MG63 (cell line): ENCODE measurements at regions not wholly inside any gene's neighbourhood (a gene's known extent, or its start where the extent isn't known, plus 50 kb on each side); places are given as distances from the start of the nearest gene placed in this dataset.
"Not testable (repeated sequence)": the region's sequence is repeated elsewhere in the genome, so short reads cannot be mapped to it uniquely, and the experiment has no call there.

Source experiments
- DNase-seq: peaks from one replicate; pipeline ENCODE4 v3.0.0-alpha.2; 2020
- H3K27me3 ChIP-seq: fragments of 250-450 bp; sonication (Bioruptor Pico); 2 replicates; pipeline ENCODE4 v1.5.1; 2020; ENCODE audit warnings: mild to moderate bottlenecking, moderate library complexity
- H3K36me3 ChIP-seq: fragments of 250-450 bp; sonication (Bioruptor Pico); 2 replicates; pipeline ENCODE4 v1.5.1; 2020; ENCODE audit warnings: mild to moderate bottlenecking, moderate library complexity
- H3K4me3 ChIP-seq: fragments of 250-450 bp; sonication (Bioruptor Pico); 2 replicates; pipeline ENCODE4 v1.5.1; 2020; ENCODE audit warnings: mild to moderate bottlenecking, moderate library complexity
- H3K9me3 ChIP-seq: fragments of 250-450 bp; sonication (Bioruptor Pico); 2 replicates; pipeline ENCODE4 v1.5.1; 2020; ENCODE audit warnings: mild to moderate bottlenecking, moderate library complexity

- no peak for DNase-seq
- Histone ChIP-seq H3K27me3 (no peaks in the 10 kb centered on the region; the same call in 1 of the 2 replicates), H3K4me3 (no peak overlapping the region), H3K36me3 (no peaks in the 10 kb centered on the region), H3K9me3 (no peaks in the 10 kb centered on the region)
Observed at GRCh38 chr13:99792079-99792921, 179.3 kb downstream of the ZIC5 start.

- Histone ChIP-seq H3K9me3 (peaks cover 6% of the 10 kb centered on the region; the same call in 1 of the 2 replicates), H3K4me3 (no peak overlapping the region), H3K36me3 (no peaks in the 10 kb centered on the region), H3K27me3 (no peaks in the 10 kb centered on the region)
- no peak for DNase-seq
Observed at GRCh38 chr13:99782669-99783068, 188.9 kb downstream of the ZIC5 start.

- no peak overlapping the region for H3K4me3 ChIP-seq
- peaks cover 6% of the 10 kb centered on the region; the same call in 1 of the 2 replicates for H3K9me3 ChIP-seq
- no peaks in the 10 kb centered on the region for H3K36me3 ChIP-seq
- no peak for DNase-seq
- H3K27me3 ChIP-seq: no peaks in the 10 kb centered on the region
Observed at GRCh38 chr13:99778500-99778899, 193.1 kb downstream of the ZIC5 start.

- DNase-seq: no peak
- H3K27me3 ChIP-seq: no peaks in the 10 kb centered on the region
- H3K36me3 ChIP-seq: no peaks in the 10 kb centered on the region
Observed at GRCh38 chr13:99777873-99778272, 193.7 kb downstream of the ZIC5 start.

GRCh38 chr13:99774644-99775043, 196.9 kb downstream of the ZIC5 start:
- H3K36me3 ChIP-seq: no peaks in the 10 kb centered on the region
- H3K9me3 ChIP-seq: no peaks in the 10 kb centered on the region
- H3K4me3 ChIP-seq: no peak overlapping the region
- no peaks in the 10 kb centered on the region for H3K27me3 ChIP-seq
- no peak for DNase-seq

More at GRCh38 chr13:99777873-99778272, 193.7 kb downstream of the ZIC5 start:
- Histone ChIP-seq H3K9me3 (peaks cover 6% of the 10 kb centered on the region; the same call in 1 of the 2 replicates), H3K4me3 (no peak overlapping the region)

GRCh38 chr13:99768986-99769385, 202.6 kb downstream of the ZIC5 start:
- H3K4me3 ChIP-seq: no peak overlapping the region
- no peak for DNase-seq
- peaks cover 6% of the 10 kb centered on the region; the same call in 1 of the 2 replicates for H3K9me3 ChIP-seq
- H3K36me3 ChIP-seq: no peaks in the 10 kb centered on the region
- H3K27me3 ChIP-seq: no peaks in the 10 kb centered on the region

GRCh38 chr13:99766641-99767045, 204.9 kb downstream of the ZIC5 start:
- Histone ChIP-seq H3K4me3 (no peak overlapping the region), H3K9me3 (peaks cover 6% of the 10 kb centered on the region), H3K36me3 (no peaks in the 10 kb centered on the region), H3K27me3 (no peaks in the 10 kb centered on the region)
- DNase-seq: no peak

GRCh38 chr13:99765869-99766268, 205.7 kb downstream of the ZIC5 start:
- no peaks in the 10 kb centered on the region for H3K36me3 ChIP-seq
- H3K9me3 ChIP-seq: peaks cover 8% of the 10 kb centered on the region
- no peak for DNase-seq
- H3K4me3 ChIP-seq: no peak overlapping the region
- H3K27me3 ChIP-seq: no peaks in the 10 kb centered on the region

GRCh38 chr13:99760456-99760855, 211.1 kb downstream of the ZIC5 start:
- H3K9me3 ChIP-seq: peaks cover 14% of the 10 kb centered on the region; the same call in 1 of the 2 replicates
- H3K36me3 ChIP-seq: no peaks in the 10 kb centered on the region
- no peak for DNase-seq
- no peaks in the 10 kb centered on the region for H3K27me3 ChIP-seq
- H3K4me3 ChIP-seq: no peak overlapping the region

GRCh38 chr13:99759163-99759552, 212.4 kb downstream of the ZIC5 start:
- H3K4me3 ChIP-seq: no peak overlapping the region
- DNase-seq: no peak
- peaks cover 14% of the 10 kb centered on the region; the same call in 1 of the 2 replicates for H3K9me3 ChIP-seq
- H3K27me3 ChIP-seq: no peaks in the 10 kb centered on the region
- no peaks in the 10 kb centered on the region for H3K36me3 ChIP-seq

GRCh38 chr13:99758460-99759162, 213.0 kb downstream of the ZIC5 start:
- Histone ChIP-seq H3K4me3 (no peak overlapping the region), H3K27me3 (no peaks in the 10 kb centered on the region), H3K36me3 (no peaks in the 10 kb centered on the region), H3K9me3 (peaks cover 14% of the 10 kb centered on the region; the same call in 1 of the 2 replicates)
- no peak for DNase-seq

- no peak for DNase-seq
- H3K36me3 ChIP-seq: no peaks in the 10 kb centered on the region
Observed at GRCh38 chr13:99757756-99758459, 213.7 kb downstream of the ZIC5 start.

GRCh38 chr13:99756281-99756680, 215.3 kb downstream of the ZIC5 start:
- no peak for DNase-seq
- no peaks in the 10 kb centered on the region for H3K27me3 ChIP-seq
- peaks cover 12% of the 10 kb centered on the region; the same call in 1 of the 2 replicates for H3K9me3 ChIP-seq
- H3K4me3 ChIP-seq: no peak overlapping the region
- H3K36me3 ChIP-seq: no peaks in the 10 kb centered on the region

More at GRCh38 chr13:99757756-99758459, 213.7 kb downstream of the ZIC5 start:
- Histone ChIP-seq H3K27me3 (no peaks in the 10 kb centered on the region), H3K4me3 (no peak overlapping the region), H3K9me3 (peaks cover 14% of the 10 kb centered on the region; the same call in 1 of the 2 replicates)

GRCh38 chr13:99754750-99755149, 216.8 kb downstream of the ZIC5 start:
- not testable (repeated sequence) for H3K27me3 ChIP-seq, H3K9me3 ChIP-seq, DNase-seq, H3K36me3 ChIP-seq, H3K4me3 ChIP-seq

- no peaks in the 10 kb centered on the region for H3K27me3 ChIP-seq
- no peak for DNase-seq
- H3K9me3 ChIP-seq: no peaks in the 10 kb centered on the region
- no peaks in the 10 kb centered on the region for H3K36me3 ChIP-seq
- no peak overlapping the region for H3K4me3 ChIP-seq
Observed at GRCh38 chr13:99752373-99752772, 219.2 kb downstream of the ZIC5 start.

GRCh38 chr13:99751517-99752199, 219.9 kb downstream of the ZIC5 start:
- H3K36me3 ChIP-seq: no peaks in the 10 kb centered on the region
- H3K27me3 ChIP-seq: no peaks in the 10 kb centered on the region
- DNase-seq: no peak
- H3K9me3 ChIP-seq: no peaks in the 10 kb centered on the region
- H3K4me3 ChIP-seq: no peak overlapping the region
